GM12892 (cell line): ENCODE measurements at regions not wholly inside any gene's neighbourhood (a gene's known extent, or its start where the extent isn't known, plus 50 kb on each side); places are given as distances from the start of the nearest gene placed in this dataset.
"Not testable (repeated sequence)": the region's sequence is repeated elsewhere in the genome, so short reads cannot be mapped to it uniquely, and the experiment has no call there.

Experiments
- DNase-seq: peaks from one replicate; pipeline ENCODE4 v3.0.0; 2011; ENCODE audit not compliant: insufficient read length
- FAIRE-seq: peaks from 2 replicates; lab custom pipeline; 2011; peaks lifted over from hg19 to GRCh38; lab: Jason Lieb, UNC
- POLR2A ChIP-seq: IDR thresholded peaks from 2 replicates; pipeline ENCODE4 v1.6.1; 2011; ENCODE audit warnings: low read depth, low read length, control low read depth
- POLR2AphosphoS5 ChIP-seq: IDR thresholded peaks from 2 replicates; pipeline ENCODE4 v1.6.1; 2011; ENCODE audit warnings: low read depth, low read length, control low read depth
- TAF1 ChIP-seq: IDR thresholded peaks from 2 replicates; pipeline ENCODE4 v1.6.1; 2011; ENCODE audit warnings: low read depth, mild to moderate bottlenecking, control low read depth, low read length, borderline replicate concordance

DNA sequence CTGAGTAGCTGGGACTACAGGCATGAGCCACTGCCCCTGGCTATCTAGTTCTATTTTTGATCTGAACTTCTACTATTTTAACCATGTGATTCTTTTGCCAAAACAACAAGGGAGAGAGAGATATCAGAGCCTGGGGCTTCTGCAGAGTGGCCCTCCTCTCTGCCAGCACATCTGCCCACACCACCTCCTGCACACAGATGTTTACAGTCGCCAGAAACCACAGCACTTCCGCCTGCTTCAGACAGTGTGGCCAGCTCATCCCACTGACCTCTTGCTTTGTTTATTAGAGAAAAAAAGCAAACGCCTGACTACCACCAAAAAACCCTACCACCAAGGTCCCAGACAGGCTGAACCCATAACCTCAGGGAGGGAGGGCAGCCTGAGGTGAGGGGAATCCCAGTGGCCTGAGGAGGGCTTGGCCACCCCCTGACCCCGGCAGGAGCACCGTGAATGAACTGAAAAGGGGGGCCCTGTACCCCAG, 85.9 kb upstream of the ABHD2 start:
- TF ChIP-seq POLR2AphosphoS5 (no peak), TAF1 (no peak), POLR2A (no peak)
- no peak for FAIRE-seq
- DNase-seq = no peak

- TF ChIP-seq POLR2AphosphoS5 (no peak), TAF1 (no peak), POLR2A (no peak)
- no peak for FAIRE-seq
- no peak for DNase-seq
Observed at GRCh38 chr15:89002830-89003229, 85.4 kb upstream of the ABHD2 start.

GRCh38 chr15:89003865-89004725, 84.2 kb upstream of the ABHD2 start:
- DNase-seq (no peak), FAIRE-seq (no peak)
- TF ChIP-seq POLR2A = no peak
- no peak for TF ChIP-seq POLR2AphosphoS5
- no peak for TF ChIP-seq TAF1

GRCh38 chr15:89004726-89005030, 83.6 kb upstream of the ABHD2 start:
- TF ChIP-seq TAF1 (no peak), POLR2AphosphoS5 (no peak), POLR2A (no peak)
- FAIRE-seq = no peak
- no peak for DNase-seq

- not testable (repeated sequence) for FAIRE-seq, DNase-seq
Observed at GRCh38 chr15:89007527-89007926, 80.7 kb upstream of the ABHD2 start.

DNA sequence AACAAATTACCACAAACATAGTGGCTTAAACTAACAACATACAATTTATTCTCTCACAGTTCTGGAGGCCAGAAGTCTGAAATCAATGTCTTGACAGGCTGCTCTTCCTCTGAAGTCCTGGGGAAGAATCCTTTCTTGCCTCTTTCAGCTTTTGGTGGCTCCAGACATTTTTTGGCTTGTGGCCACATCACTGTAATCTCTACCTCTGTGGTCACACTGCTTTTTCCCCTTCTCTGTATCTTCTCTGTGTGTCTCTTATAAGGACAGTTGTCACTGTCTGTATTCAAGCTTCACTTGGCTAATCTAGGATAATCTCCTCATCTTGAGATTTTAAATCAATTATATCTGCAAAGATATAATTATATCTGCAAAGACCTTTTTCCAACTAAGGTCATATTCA, 80.3 kb upstream of the ABHD2 start:
- TF ChIP-seq POLR2AphosphoS5 = no peak
- TF ChIP-seq POLR2A = no peak
- no peak for TF ChIP-seq TAF1
- FAIRE-seq = no peak
- DNase-seq = no peak

DNA sequence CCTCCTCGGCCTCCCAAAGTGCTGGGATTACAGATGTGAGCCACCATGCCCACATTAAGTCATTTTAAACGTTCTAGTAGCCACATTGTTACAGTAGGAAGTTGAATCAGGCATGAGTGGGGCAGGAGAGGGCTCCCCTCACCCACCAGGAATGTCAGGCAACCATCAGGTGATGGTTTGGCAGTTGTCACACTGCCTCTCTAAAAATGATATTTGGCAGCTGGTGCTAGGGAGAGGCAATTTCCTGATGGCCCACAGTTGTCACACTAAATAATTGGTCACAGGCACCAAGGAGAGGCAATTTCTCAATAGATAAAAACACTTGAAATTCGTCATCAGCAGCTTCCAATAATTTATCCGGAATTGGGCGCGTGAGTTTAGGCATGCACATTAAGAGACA, 79.2 kb upstream of the ABHD2 start:
- TF ChIP-seq POLR2AphosphoS5 (no peak), TAF1 (no peak), POLR2A (no peak)
- no peak for FAIRE-seq
- no peak for DNase-seq

- no peak for TF ChIP-seq POLR2A
- no peak for TF ChIP-seq POLR2AphosphoS5
- no peak for TF ChIP-seq TAF1
- DNase-seq (no peak), FAIRE-seq (no peak)
Observed at GRCh38 chr15:89015412-89016097, 72.7 kb upstream of the ABHD2 start.

DNA sequence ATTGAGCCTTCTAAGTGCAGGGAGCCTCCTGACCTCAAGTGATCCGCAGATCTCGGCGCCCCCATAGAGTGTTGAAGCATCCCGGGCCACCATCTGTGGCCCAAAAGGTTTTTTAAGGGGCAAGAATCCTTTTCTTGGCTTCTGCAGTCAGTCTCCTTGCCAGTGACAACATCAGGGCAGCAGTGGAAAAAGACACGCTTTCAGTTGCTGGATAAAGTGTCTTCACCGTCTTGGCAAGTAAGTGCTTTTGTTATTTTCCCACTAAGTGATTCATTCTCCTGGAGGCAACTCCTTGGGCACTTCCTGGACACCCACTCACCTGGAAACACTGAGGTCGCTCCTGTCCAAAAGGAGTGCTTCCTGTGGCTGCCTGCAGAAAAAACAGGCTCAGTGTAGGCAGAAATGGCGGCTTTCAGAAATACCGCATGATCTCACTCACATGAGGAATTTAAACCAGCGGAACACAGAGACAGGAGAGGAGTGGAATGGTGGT, 71.7 kb upstream of the ABHD2 start:
- TF ChIP-seq POLR2A = no peak
- no peak for TF ChIP-seq POLR2AphosphoS5
- TF ChIP-seq TAF1 = no peak
- DNase-seq (no peak), FAIRE-seq (no peak)

DNA sequence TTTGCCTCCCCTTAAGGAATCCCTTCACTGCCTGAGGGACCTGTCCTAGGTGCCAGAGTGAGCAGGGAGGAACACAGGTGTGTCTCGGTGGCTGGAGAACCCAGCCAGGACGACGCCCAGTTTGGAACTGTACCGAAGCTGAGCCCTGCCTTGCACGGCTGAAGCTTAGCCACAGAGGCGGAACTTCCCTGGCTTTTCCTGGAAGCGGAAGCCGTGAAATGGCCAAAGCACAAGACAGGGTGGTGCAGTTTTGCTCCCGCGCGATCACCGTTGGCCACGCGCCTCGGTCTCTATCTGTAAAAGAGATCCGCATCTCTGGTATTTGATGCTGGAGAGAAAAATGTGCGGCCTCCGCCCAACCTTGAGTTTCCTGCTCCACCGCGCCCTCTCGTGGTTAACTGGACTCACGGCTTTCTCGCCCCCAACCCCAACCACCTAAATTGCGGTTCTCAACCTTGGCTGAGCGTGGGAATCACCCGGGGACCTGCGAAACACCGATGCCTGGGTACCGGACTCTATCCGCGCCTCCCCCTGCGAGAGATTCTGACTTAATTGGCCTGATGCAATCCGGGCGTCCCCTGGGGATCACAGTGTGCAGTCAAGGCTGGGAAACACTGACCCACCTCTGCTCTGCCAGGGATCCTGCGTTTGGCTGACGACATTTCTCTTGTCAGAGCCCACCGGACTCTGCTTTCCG, 70.7 kb upstream of the ABHD2 start:
- TF ChIP-seq POLR2A (no peak), TAF1 (no peak), POLR2AphosphoS5 (no peak)
- peak; percentile 53 for FAIRE-seq
- DNase-seq = peak; percentile 39

- no peak for FAIRE-seq
- TF ChIP-seq TAF1 (no peak), POLR2AphosphoS5 (no peak), POLR2A (no peak)
- DNase-seq = no peak
Observed at GRCh38 chr15:89018207-89018606, 70.0 kb upstream of the ABHD2 start.

GRCh38 chr15:89019436-89019835, 68.8 kb upstream of the ABHD2 start:
- no peak for TF ChIP-seq TAF1
- TF ChIP-seq POLR2AphosphoS5 = no peak
- TF ChIP-seq POLR2A = no peak
- DNase-seq = no peak
- FAIRE-seq = no peak
